ENCODE measurements at regions not wholly inside any gene's neighbourhood (a gene's known extent, or its start where the extent isn't known, plus 50 kb on each side); places are given as distances from the start of the nearest gene placed in this dataset.

- POLR2A ChIA-PET = no interaction called here
- no peak for TF ChIP-seq MAX (IDR thresholded peaks at IDR 0.05; ENCODE audit: insufficient read depth, insufficient read length)
- no peak for TF ChIP-seq EZH2 (IDR thresholded peaks at IDR 0.05; ENCODE audit: borderline replicate concordance, low read depth, low read length, severe bottlenecking)
- no peak for TF ChIP-seq CTCF (IDR thresholded peaks at IDR 0.05; ENCODE audit: extremely low read depth in 1 of 2, insufficient read depth in 1 of 2, low read depth in 1 of 2, low read length in 2 of 2)
- no peak for TF ChIP-seq MYC (IDR thresholded peaks at IDR 0.05; ENCODE audit: low read depth, low read length)
- TF ChIP-seq FOS (IDR thresholded peaks at IDR 0.05; ENCODE audit: borderline replicate concordance, insufficient read depth, low read length) = no peak
- no peak for TF ChIP-seq POLR2AphosphoS5 (IDR thresholded peaks at IDR 0.05; ENCODE audit: insufficient read depth, low read depth, low read length)
- TF ChIP-seq GATA2 (IDR thresholded peaks at IDR 0.05; ENCODE audit: insufficient read depth, insufficient read length, low read depth, low read length) = no peak
- TF ChIP-seq POLR2A (IDR thresholded peaks at IDR 0.05; ENCODE audit: low read depth, low read length) = no peak
- no peak for TF ChIP-seq JUN (IDR thresholded peaks at IDR 0.05; ENCODE audit: borderline replicate concordance, insufficient read depth, insufficient read length, low read depth)
- Histone ChIP-seq H3K9ac (replicated peaks; ENCODE audit: extremely low read depth, insufficient read depth, low read length) (no peak overlapping the region), H3K9me1 (replicated peaks; ENCODE audit: control insufficient read depth, extremely low read depth, insufficient read depth, low read length) (no peaks in the 10 kb centered on the region), H4K20me1 (replicated peaks; ENCODE audit: control insufficient read depth, extremely low read depth, insufficient read depth, low read length) (no peaks in the 10 kb centered on the region), H3K27me3 (ENCODE audit: control insufficient read depth in 2 of 2, insufficient read depth in 2 of 2, low read length in 2 of 2) (no peaks in the 10 kb centered on the region), H2AFZ (ENCODE audit: low read depth, low read length) (no peak overlapping the region), H3K4me2 (ENCODE audit: insufficient read depth, low read length) (no peak overlapping the region), H3K9me3 (replicated peaks; ENCODE audit: control insufficient read depth, insufficient read depth, low read length) (peaks cover 6% of the 10 kb centered on the region), H3K27ac (ENCODE audit: insufficient read depth, low read depth, low read length) (no peak overlapping the region), H3K79me2 (ENCODE audit: control insufficient read depth, insufficient read depth, low read length) (no peaks in the 10 kb centered on the region), H3K4me1 (ENCODE audit: control insufficient read depth, extremely low read depth, insufficient read depth, low read length) (no peaks in the 10 kb centered on the region), H3K4me3 (replicated peaks in 1 of 3; ENCODE audit: insufficient read depth in 1 of 3, low read depth in 1 of 3, low read length in 3 of 3) (no peak overlapping the region), H3K36me3 (ENCODE audit: control insufficient read depth in 2 of 2, extremely low read depth in 1 of 2, insufficient read depth in 2 of 2, low read length in 2 of 2) (no peaks in the 10 kb centered on the region)
- FAIRE-seq = no peak
- dilution Hi-C loops (cut with MboI; ENCODE audit: extremely low pct_ligation_motif_present, low sequenced_read_pairs) = no loop called here
- intact Hi-C loops (cut with micrococcal nuclease) = no loop called here
- DNase-seq (ENCODE audit: low read depth, low spot score) = no peak
- no TSS peak for BruUV-seq (replicated peaks)
- CTCF ChIA-PET = interaction anchor here (0.5 kb wide), 1 partner anchor 38 kb away, joined by 3 read pairs; no protein-coding TSS in a partner anchor
Measured at GRCh38 chr2:228945710-228946109, 325.4 kb downstream of the PID1 start.

Data from endothelial cell of umbilical vein (primary cell).